GM18498 (cell line): ENCODE measurements at regions not wholly inside any gene's neighbourhood (a gene's known extent, or its start where the extent isn't known, plus 50 kb on each side); places are given as distances from the start of the nearest gene placed in this dataset.
"Not testable (repeated sequence)": the region's sequence is repeated elsewhere in the genome, so short reads cannot be mapped to it uniquely, and the experiment has no call there.

ENCODE experiments used
- ATAC-seq: cut with Tn5 transposase; IDR thresholded peaks from one replicate; pipeline ENCODE4 v1.9.1; 2021; ENCODE audit warnings: mild to moderate bottlenecking, moderate library complexity; ENCODE audit not compliant: unreplicated experiment

DNA sequence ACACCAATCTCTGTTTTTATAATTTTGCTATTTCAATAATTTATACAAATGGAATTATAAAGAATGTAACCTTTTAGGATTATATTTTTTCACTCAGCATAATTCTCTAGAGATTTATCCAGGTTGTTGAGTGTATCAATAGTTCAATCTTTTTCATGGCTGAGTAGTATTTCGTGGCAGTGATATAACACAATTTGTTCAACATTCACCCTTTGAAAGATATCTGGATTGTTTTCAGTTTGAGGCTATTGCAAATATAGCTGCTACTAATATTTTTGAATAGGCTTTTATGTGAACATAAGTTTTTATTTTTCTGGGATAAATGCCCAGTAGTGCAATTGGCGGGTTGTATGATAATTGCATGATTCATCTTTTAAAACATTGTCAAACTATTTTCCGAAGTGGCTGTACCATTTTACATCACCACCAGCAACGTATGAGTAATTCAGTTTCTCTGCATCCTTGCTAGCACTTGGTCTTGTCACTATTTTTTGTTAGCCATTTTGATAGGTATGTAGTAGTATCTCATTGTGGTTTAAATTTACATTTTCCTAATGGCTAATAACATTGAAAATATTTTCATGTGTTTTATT is 55.6 kb upstream of the ABCD3 start:
- ATAC-seq, result no peak

DNA sequence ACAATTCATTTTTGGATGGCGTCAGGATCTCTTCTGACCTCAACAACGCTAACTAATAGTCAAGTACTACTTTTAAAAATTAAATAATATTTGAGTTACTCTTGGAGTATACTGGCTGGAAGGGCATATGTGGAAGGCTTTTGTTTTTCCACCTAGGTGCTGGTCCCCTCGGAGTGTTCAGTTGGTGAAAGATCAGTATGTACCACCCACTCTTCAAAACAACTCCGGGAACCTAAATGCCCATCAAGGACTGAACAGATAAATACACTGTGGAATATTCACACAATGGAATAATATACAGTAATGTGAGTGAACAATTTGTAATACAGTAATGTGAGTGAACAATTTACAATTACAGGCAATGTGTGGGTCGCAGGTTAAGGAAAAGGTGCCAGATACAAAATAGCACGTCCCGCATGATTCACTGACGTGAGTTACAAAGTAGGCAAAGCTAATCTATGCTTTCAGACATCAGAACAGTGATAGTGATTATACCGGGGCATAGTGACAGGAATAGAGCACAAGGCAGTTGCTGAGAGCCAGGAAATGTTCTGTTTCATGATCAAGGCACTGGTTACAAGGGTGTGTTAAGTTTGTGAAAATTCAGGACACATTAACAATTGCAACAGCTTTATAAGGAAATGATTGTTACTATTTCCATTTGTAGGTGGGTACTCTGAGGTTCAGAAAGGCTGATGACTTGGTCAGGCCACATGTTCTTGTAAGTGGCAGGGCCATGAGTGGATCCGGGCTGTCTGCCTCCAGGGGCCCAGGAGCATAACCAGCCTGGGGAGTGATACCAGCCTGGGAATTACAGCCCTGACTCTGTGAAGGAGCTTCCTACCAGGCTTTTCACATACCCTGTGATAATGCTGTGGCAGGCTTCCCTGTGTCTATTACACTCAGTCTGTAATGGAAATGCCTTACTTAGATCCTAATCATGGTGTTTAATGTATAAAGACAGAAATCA is 59.3 kb upstream of the ABCD3 start:
- ATAC-seq, result no peak

DNA sequence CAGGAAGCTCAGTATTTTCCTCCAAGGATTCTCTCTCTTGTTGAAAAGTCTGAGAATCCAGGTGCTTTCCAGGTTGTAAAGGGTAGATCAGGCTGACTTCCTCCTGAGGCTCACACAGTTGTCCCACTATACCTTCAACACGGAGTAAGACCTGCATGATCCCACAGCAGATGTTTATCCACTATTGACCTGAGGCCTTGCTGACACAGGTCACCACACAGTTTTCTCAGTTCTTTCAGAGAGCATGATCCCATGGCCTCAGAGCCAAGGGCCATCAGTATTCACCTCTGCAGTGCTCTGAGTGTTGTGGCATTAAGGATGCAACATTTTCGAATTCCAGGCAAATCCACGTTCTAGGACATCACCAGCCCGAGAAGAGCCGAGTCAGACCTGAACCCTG is 60.5 kb upstream of the ABCD3 start:
- ATAC-seq, result no peak

DNA sequence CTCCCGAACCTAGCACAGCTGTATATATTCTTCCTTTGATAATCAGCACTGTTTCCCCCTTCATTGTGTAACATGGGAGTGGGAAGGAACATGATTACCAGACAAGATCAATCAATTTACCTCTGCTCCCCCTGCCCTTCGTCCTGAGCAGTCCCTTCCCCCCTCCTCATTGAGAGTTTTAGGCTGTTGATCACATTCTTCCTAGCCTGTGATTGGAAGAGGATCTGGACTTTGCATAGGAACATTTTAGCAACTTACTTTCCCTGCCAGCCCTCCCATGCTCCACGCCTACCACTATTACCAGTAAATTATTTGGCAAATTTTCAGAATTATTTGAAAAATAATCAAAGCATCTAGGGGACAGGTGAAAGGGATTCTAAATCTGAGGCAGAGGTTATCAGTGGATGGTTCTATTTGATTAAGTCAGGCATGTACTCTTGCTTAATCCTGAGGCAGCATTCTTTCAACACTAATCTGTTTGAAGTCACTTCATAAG is 62.7 kb upstream of the ABCD3 start:
- no peak for ATAC-seq

DNA sequence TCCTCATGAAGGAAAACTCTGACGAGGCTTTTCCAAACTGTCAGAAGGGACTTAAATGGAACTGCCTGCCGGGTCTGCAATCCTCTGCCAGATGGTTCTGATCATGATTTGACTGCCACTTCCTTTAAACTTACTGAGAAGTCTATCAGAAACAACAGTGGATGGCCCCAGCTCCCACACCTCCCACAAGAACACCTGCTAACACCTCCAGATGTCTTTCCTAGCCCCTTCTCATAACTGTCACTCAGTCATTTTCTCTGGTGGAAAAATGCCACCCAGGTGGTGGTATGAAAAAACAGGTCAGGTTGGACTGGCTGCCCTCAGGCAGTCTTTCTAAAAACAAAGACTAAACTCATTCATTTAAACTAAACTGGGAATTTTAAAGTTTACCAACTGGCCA is 66.7 kb upstream of the ABCD3 start:
- ATAC-seq, result no peak

DNA sequence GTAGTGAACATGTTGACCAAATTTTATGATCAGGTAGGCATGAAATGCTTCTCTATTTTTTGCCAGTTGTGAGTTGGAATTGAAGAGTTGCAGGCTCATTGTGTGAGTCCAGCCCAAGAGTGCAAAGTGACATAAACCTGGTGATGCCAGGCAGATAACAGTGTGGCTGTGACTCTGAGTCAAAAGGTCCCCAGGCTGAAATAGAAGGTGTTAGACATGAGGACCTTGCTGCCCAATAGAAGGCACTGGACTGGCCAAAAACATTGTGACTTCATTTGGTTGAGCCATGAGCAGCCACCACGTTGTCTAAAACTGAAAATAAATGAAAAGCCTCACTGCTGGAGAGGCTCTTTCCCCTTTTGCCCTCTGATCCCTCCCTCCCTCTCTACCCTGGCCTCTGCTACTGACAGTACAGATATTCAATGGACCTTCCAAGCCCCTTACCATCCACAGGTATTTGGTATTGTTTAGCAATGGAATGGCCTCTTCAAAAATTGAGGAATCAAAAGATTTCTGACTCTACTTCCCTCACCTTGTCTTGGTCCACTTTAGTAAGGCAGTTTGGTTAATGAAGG is 67.8 kb upstream of the ABCD3 start:
- no peak for ATAC-seq

DNA sequence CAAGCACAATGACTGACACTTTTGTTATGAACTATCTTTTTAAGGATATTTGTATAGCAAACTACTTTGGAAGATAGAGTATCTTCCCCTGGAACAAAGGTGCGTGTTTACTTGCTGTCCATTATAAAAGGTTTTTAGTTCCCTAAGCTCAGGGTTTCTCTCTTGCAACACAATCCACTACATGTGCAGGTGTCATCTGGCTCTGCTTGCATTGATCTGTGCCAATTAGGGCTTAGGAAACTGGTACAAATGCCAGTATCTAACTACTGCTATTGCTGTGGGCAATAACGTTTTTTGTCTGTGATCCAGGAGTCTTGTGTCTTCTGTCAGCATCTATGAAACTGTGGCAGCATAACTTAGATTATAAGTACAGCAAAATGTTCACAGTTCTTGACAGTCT is 68.3 kb upstream of the ABCD3 start:
- ATAC-seq, result no peak

DNA sequence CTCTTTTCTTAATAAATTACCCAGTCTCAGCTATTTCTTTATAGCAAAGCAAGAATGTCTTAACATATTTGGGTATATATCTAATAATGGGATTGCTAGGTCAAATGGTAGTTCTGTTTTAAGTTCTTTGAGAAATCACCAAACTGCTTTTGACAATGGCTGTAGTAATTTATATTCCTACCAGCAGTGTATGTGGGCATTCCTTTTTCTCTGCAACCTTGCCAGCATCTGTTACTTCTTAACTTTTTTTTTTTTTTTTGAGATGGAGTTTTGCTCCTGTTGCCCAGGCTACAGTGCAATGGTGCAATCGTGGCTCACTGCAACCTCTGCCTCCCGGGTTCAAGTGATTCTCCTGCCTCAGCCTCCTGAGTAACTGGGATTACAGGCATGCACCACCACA is 69.8 kb upstream of the ABCD3 start:
- ATAC-seq, result not testable (repeated sequence)

GRCh38 chr1:94345148-94345721 is 73.0 kb upstream of the ABCD3 start:
- no peak for ATAC-seq

GRCh38 chr1:94342416-94342815 is 75.8 kb upstream of the ABCD3 start:
- ATAC-seq, result no peak

DNA sequence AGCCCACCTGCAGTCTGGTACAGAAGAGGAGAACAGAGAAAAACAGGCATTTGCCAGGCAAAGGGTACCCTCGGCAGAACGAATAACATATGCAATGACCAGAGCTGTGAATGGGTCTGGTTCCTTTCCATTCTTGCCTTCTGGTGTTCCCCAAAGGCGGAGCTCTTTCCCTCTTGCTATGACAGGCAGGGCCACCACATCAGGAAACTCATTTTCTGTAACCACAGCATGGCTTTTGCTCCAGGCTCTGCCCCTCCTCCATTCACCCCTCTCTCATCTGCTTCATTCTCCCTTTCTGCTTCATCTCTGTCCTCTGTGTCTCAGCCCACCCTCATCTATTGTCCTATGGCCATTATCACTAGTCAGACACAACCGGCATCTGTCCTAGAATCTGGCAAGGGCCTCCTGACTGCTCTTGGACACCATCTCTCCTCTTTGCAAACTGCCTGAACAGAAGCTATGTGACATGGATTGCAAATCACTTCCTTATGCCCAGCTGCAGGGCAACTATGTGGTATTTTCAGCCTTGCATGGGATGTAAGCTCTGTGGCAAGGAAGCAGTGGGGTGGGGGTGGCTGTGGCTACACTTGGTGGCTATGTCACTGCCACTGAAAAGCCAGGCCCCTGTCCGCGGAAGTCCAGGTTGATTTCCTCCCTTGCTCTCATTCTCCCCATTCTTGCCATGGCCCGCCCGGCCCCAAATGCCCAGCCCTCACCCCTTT is 78.8 kb upstream of the ABCD3 start:
- ATAC-seq, result no peak

DNA sequence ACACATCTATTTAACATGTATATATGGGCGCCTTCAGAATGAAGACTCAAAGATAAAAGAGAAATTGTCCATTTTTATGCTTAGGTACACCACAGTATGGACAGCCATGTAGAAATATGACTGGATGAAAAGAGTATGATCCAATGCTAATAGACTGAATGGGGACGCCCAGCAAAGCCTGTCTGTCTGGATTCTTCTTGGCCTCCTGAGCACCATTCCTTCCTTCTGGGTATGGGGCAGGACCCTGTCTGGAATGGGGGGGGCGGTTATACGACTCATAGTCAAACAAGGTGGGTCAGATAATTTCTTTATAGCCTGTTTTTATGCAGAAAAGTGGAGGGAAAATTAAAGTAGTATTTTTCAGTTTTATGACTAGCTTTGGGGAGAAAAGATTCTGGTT is 81.2 kb upstream of the ABCD3 start:
- ATAC-seq, result no peak

DNA sequence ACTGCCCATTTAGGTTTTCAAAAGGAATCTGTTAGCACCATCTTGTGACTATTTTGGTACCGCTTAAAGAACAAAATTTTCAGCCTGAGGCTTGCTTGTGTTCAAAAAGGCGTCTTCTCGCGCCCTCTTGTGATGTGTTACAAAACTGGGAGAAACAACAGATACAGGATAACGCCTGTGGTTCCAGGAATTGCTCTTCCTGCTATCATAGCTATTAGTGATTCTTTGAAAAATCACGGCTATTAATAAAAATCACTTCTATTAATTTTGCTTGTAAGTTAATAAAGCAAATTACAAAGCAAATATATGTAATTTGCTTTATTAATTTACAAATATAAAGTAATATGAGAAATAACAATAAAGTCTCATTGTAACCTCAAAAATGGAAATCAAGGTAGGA is 82.2 kb upstream of the ABCD3 start:
- ATAC-seq, result peak; percentile 43

DNA sequence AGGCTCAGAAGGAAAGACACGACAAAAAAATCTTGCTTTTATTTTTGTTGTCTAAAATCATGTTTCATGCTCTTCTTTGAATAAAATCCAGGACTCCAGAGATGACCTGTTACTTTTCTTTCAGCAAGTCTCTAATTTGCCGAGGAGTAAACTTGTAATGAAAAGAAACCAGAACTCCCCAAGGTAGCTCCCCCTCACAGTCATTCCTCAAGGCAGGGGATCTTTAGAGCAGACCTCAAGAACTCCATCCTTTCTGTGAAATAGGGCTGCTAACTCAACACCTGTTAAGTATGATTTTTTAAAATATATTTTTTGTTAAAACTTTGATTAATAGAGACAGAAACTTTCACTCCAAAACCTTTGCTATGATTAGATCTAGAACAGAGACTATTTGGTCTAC is 82.7 kb upstream of the ABCD3 start:
- ATAC-seq, result no peak

GRCh38 chr1:94334764-94335163 is 83.4 kb upstream of the ABCD3 start:
- peak; percentile 48 for ATAC-seq

- peak; percentile 46 for ATAC-seq
Observed at GRCh38 chr1:94332952-94333351, 85.2 kb upstream of the ABCD3 start.

GRCh38 chr1:94332516-94332915 is 85.7 kb upstream of the ABCD3 start:
- ATAC-seq, result peak; percentile 36

GRCh38 chr1:94329986-94330385 is 88.2 kb upstream of the ABCD3 start:
- ATAC-seq, result no peak

GRCh38 chr1:94329276-94329675 is 88.9 kb upstream of the ABCD3 start:
- no peak for ATAC-seq

DNA sequence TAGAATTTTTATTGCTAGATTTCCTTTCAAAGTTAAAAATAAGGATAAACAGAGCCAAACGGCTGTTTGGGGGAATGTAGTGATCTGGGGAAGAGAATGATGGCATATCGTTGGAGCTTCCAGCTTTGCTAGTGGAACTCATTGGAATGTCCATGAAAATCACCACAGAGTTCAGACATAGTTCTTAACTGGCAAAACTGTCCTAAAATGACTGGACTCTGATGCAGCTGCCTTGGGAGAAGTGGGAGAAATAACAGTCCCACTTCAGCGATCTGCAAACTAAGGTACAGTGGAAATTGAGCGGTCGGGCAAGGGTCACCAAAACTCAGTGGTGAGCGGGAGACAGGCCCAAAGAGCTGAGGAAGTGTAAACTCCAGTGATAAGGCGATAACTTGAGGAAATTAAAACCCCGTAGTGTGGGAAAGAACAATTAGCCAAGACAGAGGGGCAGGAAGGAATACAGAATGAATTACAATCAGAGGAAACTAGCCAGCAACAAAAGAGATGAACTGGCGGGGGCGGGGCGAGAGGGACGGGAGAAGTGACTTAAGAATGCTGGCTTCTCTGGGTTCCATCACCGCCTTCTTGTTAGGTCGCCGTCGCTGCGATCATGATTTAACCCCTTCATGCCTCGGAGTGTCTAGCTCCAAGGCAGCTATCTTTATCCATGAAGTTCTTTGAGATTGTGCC is 89.8 kb upstream of the ARHGAP29 start:
- no peak for ATAC-seq
